DOHH2 (cell line): ENCODE measurements at regions not wholly inside any gene's neighbourhood (a gene's known extent, or its start where the extent isn't known, plus 50 kb on each side); places are given as distances from the start of the nearest gene placed in this dataset.
"Not testable (repeated sequence)": the region's sequence is repeated elsewhere in the genome, so short reads cannot be mapped to it uniquely, and the experiment has no call there.

ENCODE experiments used
- EZH2phosphoT487 ChIP-seq: fragments of 200-600 bp; sonication (generic); IDR thresholded peaks from 2 replicates; pipeline ENCODE4 v1.6.1; 2017; ENCODE audit warnings: borderline replicate concordance, mild to moderate bottlenecking, antibody characterized with exemption, low read length, moderate library complexity, mixed read lengths
- TF ChIP-seq, protein P1 (sequence below): fragments of 200-600 bp; sonication (generic); IDR thresholded peaks from one replicate; pipeline ENCODE4 v1.5.1; 2014; ENCODE audit warnings: antibody characterized with exemption, mild to moderate bottlenecking, low read depth, low read length; ENCODE audit not compliant: poor library complexity, severe bottlenecking

DNA sequence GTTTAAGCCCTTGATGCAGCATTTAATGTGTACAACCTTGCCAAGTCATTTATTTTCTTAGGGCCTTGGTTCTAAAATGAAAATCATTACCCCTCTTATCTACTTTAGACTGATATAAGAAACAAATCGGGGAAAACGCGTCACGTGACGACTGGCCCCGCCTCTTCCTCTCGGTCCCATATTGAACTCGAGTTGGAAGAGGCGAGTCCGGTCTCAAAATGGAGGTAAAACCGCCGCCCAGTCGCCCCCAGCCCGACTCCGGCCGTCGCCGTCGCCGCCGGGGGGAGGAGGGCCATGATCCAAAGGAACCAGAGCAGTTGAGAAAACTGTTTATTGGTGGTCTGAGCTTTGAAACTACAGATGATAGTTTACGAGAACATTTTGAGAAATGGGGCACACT, 449.8 kb upstream of the FRG2C start:
- TF ChIP-seq, protein P1, sequence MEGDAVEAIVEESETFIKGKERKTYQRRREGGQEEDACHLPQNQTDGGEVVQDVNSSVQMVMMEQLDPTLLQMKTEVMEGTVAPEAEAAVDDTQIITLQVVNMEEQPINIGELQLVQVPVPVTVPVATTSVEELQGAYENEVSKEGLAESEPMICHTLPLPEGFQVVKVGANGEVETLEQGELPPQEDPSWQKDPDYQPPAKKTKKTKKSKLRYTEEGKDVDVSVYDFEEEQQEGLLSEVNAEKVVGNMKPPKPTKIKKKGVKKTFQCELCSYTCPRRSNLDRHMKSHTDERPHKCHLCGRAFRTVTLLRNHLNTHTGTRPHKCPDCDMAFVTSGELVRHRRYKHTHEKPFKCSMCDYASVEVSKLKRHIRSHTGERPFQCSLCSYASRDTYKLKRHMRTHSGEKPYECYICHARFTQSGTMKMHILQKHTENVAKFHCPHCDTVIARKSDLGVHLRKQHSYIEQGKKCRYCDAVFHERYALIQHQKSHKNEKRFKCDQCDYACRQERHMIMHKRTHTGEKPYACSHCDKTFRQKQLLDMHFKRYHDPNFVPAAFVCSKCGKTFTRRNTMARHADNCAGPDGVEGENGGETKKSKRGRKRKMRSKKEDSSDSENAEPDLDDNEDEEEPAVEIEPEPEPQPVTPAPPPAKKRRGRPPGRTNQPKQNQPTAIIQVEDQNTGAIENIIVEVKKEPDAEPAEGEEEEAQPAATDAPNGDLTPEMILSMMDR: not testable (repeated sequence)
- TF ChIP-seq EZH2phosphoT487: not testable (repeated sequence)
